GM12878 (cell line): ENCODE measurements at regions not wholly inside any gene's neighbourhood (a gene's known extent, or its start where the extent isn't known, plus 50 kb on each side); places are given as distances from the start of the nearest gene placed in this dataset.

ENCODE experiments used
- BCLAF1 ChIP-seq: fragments of 450-650 bp; IDR thresholded peaks from 2 replicates; pipeline ENCODE4 v1.6.1; 2017; ENCODE audit warnings: antibody characterized with exemption, mild to moderate bottlenecking, moderate library complexity
- EP300 ChIP-seq, 2 experiments: fragments of 150-350 bp in 1 of 2; IDR thresholded peaks; 2 replicates each; pipeline ENCODE4 v1.6.1; 2011 to 2012; ENCODE audit warnings: low read depth in 2 of 2, low read length in 2 of 2, borderline replicate concordance in 1 of 2, improper control_type of control experiment in 1 of 2, inconsistent platforms in 1 of 2; ENCODE audit not compliant: control insufficient read depth in 1 of 2
- GABPA ChIP-seq: IDR thresholded peaks from 2 replicates; pipeline ENCODE4 v1.6.1; 2014; ENCODE audit warnings: antibody characterized with exemption, low read depth, mild to moderate bottlenecking, inconsistent platforms

DNA sequence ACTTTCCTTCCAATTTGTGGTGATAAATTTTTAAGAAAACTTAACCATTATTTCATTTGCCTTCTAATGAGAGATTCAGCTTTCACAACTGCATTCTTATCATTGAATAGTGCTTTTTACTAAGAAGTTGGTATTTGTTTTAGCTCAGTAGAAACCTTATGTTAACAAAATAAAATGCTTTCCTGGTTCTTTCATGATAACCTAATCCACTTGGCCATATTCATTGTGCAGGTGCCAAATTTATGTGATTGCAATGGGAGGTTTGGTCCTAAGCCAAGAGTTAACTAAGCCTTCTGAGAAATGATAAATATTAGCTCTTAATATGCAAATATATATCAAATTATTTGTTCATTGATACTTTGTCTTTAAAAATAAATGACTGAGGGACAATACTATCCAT lies 141.1 kb upstream of the TLE4 start:
- no peak for TF ChIP-seq EP300 (IDR thresholded peaks at IDR 0.05; ENCODE audit: borderline replicate concordance in 1 of 2, control insufficient read depth in 1 of 2, low read depth in 2 of 2, low read length in 2 of 2)
- no peak for TF ChIP-seq GABPA
- no peak for TF ChIP-seq BCLAF1
